Activated CD4-positive, alpha-beta T cell treated with anti-CD3 and anti-CD28 coated beads for 1 hour (primary cell): ENCODE measurements at regions not wholly inside any gene's neighbourhood (a gene's known extent, or its start where the extent isn't known, plus 50 kb on each side); places are given as distances from the start of the nearest gene placed in this dataset.

Experiments used
- DNase-seq: peaks from one replicate; pipeline ENCODE4 v3.0.0-alpha.2; 2020

GRCh38 chr3:178259703-178260102 is 276.5 kb upstream of the KCNMB2 start:
- no peak for DNase-seq

GRCh38 chr3:178260887-178261565 is 275.2 kb upstream of the KCNMB2 start:
- DNase-seq: no peak

GRCh38 chr3:178263236-178263916 is 272.9 kb upstream of the KCNMB2 start:
- no peak for DNase-seq

- no peak for DNase-seq
Measured at GRCh38 chr3:178267158-178267844, 268.9 kb upstream of the KCNMB2 start.

GRCh38 chr3:178270838-178271237 is 265.4 kb upstream of the KCNMB2 start:
- no peak for DNase-seq

- no peak for DNase-seq
Measured at GRCh38 chr3:178271740-178272387, 264.4 kb upstream of the KCNMB2 start.

- no peak for DNase-seq
Measured at GRCh38 chr3:178272841-178273240, 263.4 kb upstream of the KCNMB2 start.

- DNase-seq: no peak
Measured at GRCh38 chr3:178274711-178275110, 261.5 kb upstream of the KCNMB2 start.

- DNase-seq: no peak
Measured at GRCh38 chr3:178275311-178275710, 260.9 kb upstream of the KCNMB2 start.

GRCh38 chr3:178275793-178276192 is 260.4 kb upstream of the KCNMB2 start:
- no peak for DNase-seq

GRCh38 chr3:178277605-178278004 is 258.6 kb upstream of the KCNMB2 start:
- DNase-seq: no peak

GRCh38 chr3:178283561-178283960 is 252.7 kb upstream of the KCNMB2 start:
- DNase-seq: no peak

GRCh38 chr3:178284181-178284580 is 252.1 kb upstream of the KCNMB2 start:
- DNase-seq: no peak

GRCh38 chr3:178288074-178288473 is 248.2 kb upstream of the KCNMB2 start:
- no peak for DNase-seq

GRCh38 chr3:178289544-178290160 is 246.6 kb upstream of the KCNMB2 start:
- no peak for DNase-seq

GRCh38 chr3:178291574-178292370 is 244.5 kb upstream of the KCNMB2 start:
- DNase-seq: no peak

GRCh38 chr3:178295292-178295912 is 240.8 kb upstream of the KCNMB2 start:
- no peak for DNase-seq

GRCh38 chr3:178297199-178297598 is 239.0 kb upstream of the KCNMB2 start:
- DNase-seq: no peak

GRCh38 chr3:178297740-178298139 is 238.5 kb upstream of the KCNMB2 start:
- no peak for DNase-seq

GRCh38 chr3:178300441-178300959 is 235.7 kb upstream of the KCNMB2 start:
- DNase-seq: no peak
